ENCODE measurements at regions not wholly inside any gene's neighbourhood (a gene's known extent, or its start where the extent isn't known, plus 50 kb on each side); places are given as distances from the start of the nearest gene placed in this dataset.

DNA sequence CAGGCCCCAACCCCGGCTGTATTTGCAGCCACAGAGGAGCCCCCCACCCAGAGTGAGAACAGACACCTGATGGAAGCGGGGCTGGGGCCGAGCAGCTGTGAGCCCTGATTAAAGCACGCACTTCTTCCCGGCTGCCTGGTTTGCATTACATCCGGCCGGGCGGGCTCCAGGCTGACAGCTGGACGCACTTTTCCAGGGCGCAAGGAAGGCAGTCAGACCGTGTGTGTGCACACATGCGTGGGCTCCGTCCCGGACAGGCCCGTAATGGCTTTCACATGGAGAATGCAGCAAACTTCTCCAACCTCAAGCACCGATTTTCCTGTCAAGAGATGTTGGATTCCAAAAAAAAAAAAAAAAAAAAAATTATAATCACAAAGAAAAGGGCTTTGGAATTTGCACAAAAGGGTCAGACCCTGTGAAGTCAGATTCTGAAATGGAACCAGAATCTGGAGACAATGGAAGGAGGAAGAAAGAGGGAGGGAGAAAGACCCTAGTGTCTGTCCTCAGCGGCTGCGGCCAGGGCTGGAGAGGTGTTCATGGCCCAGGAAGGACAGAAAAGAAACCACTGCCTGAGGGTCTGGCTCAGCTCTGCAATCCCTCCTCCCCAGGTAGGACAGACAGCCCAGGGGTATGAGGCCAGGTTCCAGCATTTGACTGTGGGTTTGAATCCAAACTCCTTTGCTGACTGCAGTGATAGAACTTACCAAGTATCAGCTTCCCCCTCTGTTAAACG is 365.5 kb downstream of the MN1 start:
- no peak overlapping the region for H3K9ac ChIP-seq (ENCODE audit: low read length)
- no peaks in the 10 kb centered on the region for H3K36me3 ChIP-seq (replicated peaks; ENCODE audit: insufficient read depth, low read length)
- no peak overlapping the region for H3K4me3 ChIP-seq (ENCODE audit: low read length)
- no peaks in the 10 kb centered on the region for H3K9me3 ChIP-seq (replicated peaks; ENCODE audit: insufficient read depth, low read length)
- H4K20me1 ChIP-seq (ENCODE audit: insufficient read depth, low read length) = no peaks in the 10 kb centered on the region; the same call in 1 of the 2 replicates
- H3K79me2 ChIP-seq (ENCODE audit: low read length) = no peaks in the 10 kb centered on the region
- no peaks in the 10 kb centered on the region for H3K4me1 ChIP-seq (ENCODE audit: low read length)
- H3K4me2 ChIP-seq (ENCODE audit: low read depth, low read length) = no peak overlapping the region
- H3F3A ChIP-seq (ENCODE audit: insufficient read depth, low read length) = no peaks in the 10 kb centered on the region
- TF ChIP-seq, protein P1, sequence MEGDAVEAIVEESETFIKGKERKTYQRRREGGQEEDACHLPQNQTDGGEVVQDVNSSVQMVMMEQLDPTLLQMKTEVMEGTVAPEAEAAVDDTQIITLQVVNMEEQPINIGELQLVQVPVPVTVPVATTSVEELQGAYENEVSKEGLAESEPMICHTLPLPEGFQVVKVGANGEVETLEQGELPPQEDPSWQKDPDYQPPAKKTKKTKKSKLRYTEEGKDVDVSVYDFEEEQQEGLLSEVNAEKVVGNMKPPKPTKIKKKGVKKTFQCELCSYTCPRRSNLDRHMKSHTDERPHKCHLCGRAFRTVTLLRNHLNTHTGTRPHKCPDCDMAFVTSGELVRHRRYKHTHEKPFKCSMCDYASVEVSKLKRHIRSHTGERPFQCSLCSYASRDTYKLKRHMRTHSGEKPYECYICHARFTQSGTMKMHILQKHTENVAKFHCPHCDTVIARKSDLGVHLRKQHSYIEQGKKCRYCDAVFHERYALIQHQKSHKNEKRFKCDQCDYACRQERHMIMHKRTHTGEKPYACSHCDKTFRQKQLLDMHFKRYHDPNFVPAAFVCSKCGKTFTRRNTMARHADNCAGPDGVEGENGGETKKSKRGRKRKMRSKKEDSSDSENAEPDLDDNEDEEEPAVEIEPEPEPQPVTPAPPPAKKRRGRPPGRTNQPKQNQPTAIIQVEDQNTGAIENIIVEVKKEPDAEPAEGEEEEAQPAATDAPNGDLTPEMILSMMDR (IDR thresholded peaks at IDR 0.05; ENCODE audit: low read length) = no peak
- TF ChIP-seq EZH2 (optimal IDR thresholded peaks at IDR 0.05; ENCODE audit: low read depth, low read length) = no peak
- TF ChIP-seq EZH2phosphoT487 (IDR thresholded peaks at IDR 0.05; ENCODE audit: low read length) = no peak
- no peak overlapping the region for H2AFZ ChIP-seq (ENCODE audit: low read length)
- no peak overlapping the region for H3K27ac ChIP-seq (ENCODE audit: low read length)
- H3K9me2 ChIP-seq (replicated peaks; ENCODE audit: insufficient read depth, low read length) = no peaks in the 10 kb centered on the region
- DNase-seq = no peak
- peaks cover 68% of the 10 kb centered on the region for H3K27me3 ChIP-seq (replicated peaks; ENCODE audit: insufficient read depth, low read length)

DNA sequence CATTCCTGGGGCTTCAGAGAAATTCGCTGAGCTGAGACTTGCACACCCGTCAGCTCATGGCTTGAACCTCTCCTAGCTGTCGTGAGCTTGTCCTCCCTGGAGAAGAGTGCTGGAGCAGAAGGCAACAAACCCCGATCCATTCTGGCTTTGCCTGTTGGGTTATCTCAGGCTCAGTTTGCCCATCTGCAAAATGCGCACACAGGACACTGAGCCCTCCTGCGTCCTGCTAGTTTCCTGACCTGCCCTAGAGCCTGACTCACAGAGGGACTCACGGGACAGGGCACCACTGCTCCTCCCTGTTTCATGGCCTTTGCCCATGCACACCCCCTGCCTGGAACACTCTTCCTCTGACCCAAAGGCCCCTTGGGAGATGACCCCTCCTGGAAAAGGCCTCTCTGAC is 365.0 kb downstream of the MN1 start:
- H3K27ac ChIP-seq (ENCODE audit: low read length) = no peak overlapping the region
- H3K4me3 ChIP-seq (ENCODE audit: low read length) = no peak overlapping the region
- H3K9me2 ChIP-seq (replicated peaks; ENCODE audit: insufficient read depth, low read length) = no peaks in the 10 kb centered on the region
- H3K36me3 ChIP-seq (replicated peaks; ENCODE audit: insufficient read depth, low read length) = no peaks in the 10 kb centered on the region
- no peak overlapping the region for H2AFZ ChIP-seq (ENCODE audit: low read length)
- no peaks in the 10 kb centered on the region for H3F3A ChIP-seq (ENCODE audit: insufficient read depth, low read length)
- no peak for TF ChIP-seq EZH2phosphoT487 (IDR thresholded peaks at IDR 0.05; ENCODE audit: low read length)
- TF ChIP-seq EZH2 (optimal IDR thresholded peaks at IDR 0.05; ENCODE audit: low read depth, low read length) = no peak
- TF ChIP-seq, protein P1 (IDR thresholded peaks at IDR 0.05; ENCODE audit: low read length) = no peak
- no peak for DNase-seq
- peaks cover 69% of the 10 kb centered on the region for H3K27me3 ChIP-seq (replicated peaks; ENCODE audit: insufficient read depth, low read length)
- H3K79me2 ChIP-seq (ENCODE audit: low read length) = no peaks in the 10 kb centered on the region
- no peak overlapping the region for H3K4me2 ChIP-seq (ENCODE audit: low read depth, low read length)
- no peaks in the 10 kb centered on the region for H3K4me1 ChIP-seq (ENCODE audit: low read length)
- H3K9ac ChIP-seq (ENCODE audit: low read length) = no peak overlapping the region
- H3K9me3 ChIP-seq (replicated peaks; ENCODE audit: insufficient read depth, low read length) = no peaks in the 10 kb centered on the region
- no peaks in the 10 kb centered on the region; the same call in 1 of the 2 replicates for H4K20me1 ChIP-seq (ENCODE audit: insufficient read depth, low read length)

DNA sequence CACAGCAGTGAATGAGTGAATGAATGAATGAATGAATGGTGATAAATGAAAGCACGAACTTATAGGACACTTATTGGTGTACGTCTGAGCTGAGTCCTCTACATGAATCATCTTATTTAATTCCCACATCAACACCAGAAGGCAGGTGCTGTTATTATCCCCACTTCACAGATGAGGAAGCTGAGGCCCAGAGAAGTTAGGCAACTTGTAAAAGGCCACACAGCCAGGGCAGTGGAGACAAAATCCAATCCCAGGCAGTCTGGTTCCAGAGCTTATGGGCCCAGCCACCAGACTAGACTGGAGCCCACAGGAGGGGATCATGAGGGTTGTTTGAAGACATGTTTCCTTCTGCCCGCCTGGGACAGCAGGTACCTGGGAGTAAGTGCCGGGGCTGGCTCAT is 364.0 kb downstream of the MN1 start:
- H3K9me2 ChIP-seq (replicated peaks; ENCODE audit: insufficient read depth, low read length) = no peaks in the 10 kb centered on the region

More for the DNA sequence above, 364.0 kb downstream of the MN1 start:
- Histone ChIP-seq H3K4me1 (ENCODE audit: low read length) (no peaks in the 10 kb centered on the region), H3K9ac (ENCODE audit: low read length) (no peak overlapping the region), H3K79me2 (ENCODE audit: low read length) (no peaks in the 10 kb centered on the region), H3K4me2 (ENCODE audit: low read depth, low read length) (no peak overlapping the region), H3K27ac (ENCODE audit: low read length) (no peak overlapping the region), H3F3A (ENCODE audit: insufficient read depth, low read length) (no peaks in the 10 kb centered on the region), H3K4me3 (ENCODE audit: low read length) (no peak overlapping the region), H4K20me1 (ENCODE audit: insufficient read depth, low read length) (no peaks in the 10 kb centered on the region; the same call in 1 of the 2 replicates), H2AFZ (ENCODE audit: low read length) (no peak overlapping the region), H3K36me3 (replicated peaks; ENCODE audit: insufficient read depth, low read length) (no peaks in the 10 kb centered on the region), H3K9me3 (replicated peaks; ENCODE audit: insufficient read depth, low read length) (no peaks in the 10 kb centered on the region), H3K27me3 (replicated peaks; ENCODE audit: insufficient read depth, low read length) (peaks cover 78% of the 10 kb centered on the region)
- no peak for DNase-seq
- TF ChIP-seq, protein P1 (IDR thresholded peaks at IDR 0.05; ENCODE audit: low read length) = no peak
- TF ChIP-seq EZH2phosphoT487 (IDR thresholded peaks at IDR 0.05; ENCODE audit: low read length) = no peak
- TF ChIP-seq EZH2 (optimal IDR thresholded peaks at IDR 0.05; ENCODE audit: low read depth, low read length) = no peak

Data from MM.1S (cell line).